Fibroblast of skin of right quadriceps (primary cell): ENCODE measurements at regions not wholly inside any gene's neighbourhood (a gene's known extent, or its start where the extent isn't known, plus 50 kb on each side); places are given as distances from the start of the nearest gene placed in this dataset.
"Not testable (repeated sequence)": the region's sequence is repeated elsewhere in the genome, so short reads cannot be mapped to it uniquely, and the experiment has no call there.

ENCODE experiments used
- DNase-seq: peaks from one replicate; pipeline ENCODE4 v3.0.0-alpha.2; 2013

DNA sequence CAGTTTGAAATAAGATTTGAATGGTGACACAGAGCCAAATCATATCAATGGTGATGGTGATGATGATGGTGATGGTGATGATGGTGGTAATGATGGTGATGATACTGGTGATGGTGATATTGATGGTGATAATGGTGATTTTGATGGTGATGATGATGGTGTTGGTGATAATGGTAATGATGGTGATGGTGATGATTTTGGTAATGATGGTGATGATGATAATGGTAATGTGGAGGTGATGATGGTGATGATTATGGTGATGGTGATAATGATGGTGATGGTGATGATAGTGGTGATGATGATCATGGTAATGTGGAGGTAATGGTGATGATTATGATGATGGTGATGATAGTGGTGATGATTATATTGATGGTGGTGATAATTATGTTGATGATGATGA lies 311.9 kb upstream of the SFSWAP start:
- DNase-seq = no peak

DNA sequence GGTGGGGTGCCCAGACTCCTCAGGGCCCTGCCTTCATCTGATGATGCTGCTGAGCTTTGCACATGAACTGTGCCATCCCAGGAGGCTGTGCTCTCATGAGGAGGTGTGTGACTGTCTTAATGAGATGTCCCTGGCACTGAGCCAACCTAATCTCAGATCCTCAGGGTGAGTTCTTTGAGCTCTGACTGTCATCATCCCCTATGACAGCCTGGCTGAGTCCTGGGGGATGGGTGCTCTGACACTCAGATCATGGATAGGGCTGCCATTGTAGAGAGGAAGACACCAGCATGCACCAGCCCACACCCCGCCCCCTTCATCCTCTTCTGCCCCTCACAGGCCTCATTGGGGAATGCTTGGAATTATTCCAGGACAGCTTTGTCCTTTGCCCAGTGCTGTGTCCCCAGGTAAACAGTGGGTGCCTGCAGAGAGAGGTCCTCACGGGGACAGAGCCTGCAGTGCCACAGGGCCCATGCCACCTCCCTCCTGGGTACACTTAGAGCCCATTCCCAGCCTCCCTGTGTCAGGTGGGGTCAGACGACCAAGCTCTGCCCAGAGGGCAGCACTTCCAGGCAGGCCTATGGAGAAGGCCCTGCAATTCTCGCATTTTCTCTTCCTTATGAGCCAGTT lies 310.1 kb upstream of the SFSWAP start:
- DNase-seq = not testable (repeated sequence)

DNA sequence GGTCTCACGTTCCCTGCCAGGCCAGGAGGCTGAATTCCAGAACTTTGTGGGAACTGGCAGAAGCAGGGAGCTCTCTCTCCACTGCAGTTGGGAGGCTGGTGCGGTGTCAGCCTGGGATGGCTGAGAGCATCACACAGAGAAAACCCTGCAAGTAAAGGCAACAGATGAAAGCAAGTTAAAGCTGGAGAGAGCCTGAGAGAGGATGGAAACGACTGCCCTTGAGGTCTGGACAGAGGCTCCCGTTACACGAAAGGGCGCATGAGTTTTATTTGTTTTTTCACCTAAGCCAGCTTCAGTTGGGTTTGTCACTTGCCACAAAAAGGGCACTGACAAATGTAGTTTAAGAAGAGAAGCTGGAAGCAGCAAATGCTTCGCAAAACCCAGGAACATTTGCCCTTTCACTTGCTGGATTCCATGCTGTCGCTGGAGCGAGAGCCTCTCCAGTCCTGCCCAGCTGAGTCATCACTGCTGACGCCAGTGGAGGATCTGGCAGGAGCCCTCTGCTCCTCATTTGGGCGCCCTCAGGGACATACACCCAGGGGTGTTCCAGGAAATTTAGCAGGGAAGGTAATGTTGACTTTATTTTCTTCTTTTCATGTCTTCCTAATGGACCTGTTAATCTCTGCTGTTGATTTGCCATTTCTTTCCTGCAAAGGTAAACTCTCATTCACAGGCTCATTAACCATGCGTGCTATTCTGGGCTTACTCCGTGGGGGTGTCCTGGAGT lies 308.8 kb upstream of the SFSWAP start:
- DNase-seq = not testable (repeated sequence)

DNA sequence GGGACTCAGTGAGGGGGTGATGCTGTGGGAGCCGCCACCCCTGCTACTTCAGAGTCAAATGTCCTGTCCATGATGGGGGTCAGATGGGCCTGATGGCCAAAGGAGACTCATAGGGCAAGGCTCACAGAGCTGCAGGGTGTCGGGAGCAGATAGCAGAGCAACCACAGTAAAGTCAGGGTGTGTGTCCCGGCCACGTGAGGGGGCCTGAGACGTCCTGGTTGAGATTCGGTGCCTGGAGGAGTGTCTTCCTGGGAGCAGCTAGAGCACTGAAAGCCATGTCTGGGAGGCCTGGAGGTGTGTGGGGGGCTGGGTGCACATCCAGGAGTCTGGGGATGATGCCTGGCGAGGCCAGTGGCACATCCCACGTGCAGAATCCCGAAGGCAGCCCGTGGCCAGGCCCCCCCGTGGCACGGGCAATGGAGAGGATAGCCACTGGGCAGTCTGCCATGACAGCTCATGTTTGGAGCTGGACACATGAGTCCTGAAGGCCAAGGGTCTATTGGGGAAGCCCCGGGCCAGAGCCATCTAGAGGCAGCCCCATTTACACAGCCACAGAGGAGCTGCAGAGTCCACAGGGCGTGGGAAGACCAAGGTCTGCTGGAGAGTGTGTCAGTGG lies 308.0 kb upstream of the SFSWAP start:
- no peak for DNase-seq

DNA sequence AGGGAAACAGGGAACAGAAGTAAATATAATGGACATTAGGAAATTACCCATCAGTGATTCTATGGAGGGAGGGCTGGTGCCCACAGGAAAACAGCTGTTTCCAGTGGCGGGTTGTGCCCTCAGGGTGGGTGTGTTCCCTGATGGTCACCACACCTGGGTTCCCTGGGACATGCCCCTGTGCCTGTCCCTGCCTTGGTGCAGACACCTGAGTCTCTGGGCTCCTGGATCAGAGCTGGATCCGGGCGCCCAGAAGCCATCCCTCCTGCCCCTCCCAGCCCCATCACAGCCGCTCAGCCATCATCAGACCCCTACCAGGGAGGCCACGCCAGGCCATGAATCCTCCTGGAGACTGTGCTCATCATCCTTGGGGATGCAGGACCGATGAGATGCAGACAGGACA lies 307.2 kb upstream of the SFSWAP start:
- no peak for DNase-seq

DNA sequence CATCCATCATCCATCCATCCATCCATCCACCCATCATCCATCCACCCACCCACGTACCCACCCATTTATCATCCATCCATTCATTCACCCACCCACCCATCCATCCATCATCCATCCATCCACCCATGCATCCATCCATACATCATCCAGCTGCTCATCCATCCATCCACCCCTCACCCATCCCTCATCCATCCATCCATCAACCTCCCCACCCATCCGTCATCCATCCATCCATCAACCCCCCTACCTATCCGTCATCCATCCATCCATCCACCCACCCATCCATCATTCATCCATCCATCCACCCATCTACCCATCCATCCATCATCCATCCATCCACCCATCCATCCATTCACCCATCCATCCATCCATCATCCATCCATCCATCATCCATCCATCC lies 306.2 kb upstream of the SFSWAP start:
- DNase-seq = no peak

DNA sequence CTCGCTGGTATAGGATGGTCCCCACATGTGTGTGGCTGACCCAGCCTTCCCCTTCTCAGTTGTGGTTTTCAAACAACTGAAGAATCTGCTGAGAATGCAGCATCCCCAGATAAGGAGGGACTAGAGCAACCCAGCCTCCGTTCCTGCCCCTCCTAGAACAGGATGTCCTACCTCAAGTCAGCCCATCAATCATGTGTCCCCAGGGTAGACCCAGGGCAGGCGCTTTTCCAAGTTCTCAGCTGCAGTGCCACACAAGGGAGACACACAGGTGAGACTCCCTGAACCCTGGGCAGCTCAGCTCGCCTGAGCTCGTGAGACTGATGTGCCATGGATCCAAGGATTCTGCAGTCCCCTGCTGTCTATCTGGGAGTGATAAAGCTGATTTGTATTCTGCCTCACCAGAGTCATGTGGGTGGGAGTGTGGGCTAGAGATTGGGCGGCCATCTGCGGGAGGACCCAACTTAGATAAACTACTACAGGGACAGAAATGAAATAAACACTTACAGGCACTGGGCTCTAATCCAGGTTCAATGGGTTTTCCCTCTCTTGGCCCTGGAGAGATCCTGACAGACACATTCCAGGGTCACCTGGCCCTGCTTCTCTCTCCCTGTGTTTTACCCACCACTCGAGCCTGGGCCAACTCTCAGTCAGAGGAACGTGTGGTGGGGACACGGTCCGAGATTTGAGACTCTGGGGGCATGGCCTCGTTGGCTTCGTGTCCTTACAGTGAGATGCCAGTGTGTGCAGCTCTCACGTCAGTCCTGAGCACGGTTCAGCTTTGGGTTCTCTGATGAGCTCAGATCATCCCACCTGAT lies 303.5 kb upstream of the SFSWAP start:
- no peak for DNase-seq

DNA sequence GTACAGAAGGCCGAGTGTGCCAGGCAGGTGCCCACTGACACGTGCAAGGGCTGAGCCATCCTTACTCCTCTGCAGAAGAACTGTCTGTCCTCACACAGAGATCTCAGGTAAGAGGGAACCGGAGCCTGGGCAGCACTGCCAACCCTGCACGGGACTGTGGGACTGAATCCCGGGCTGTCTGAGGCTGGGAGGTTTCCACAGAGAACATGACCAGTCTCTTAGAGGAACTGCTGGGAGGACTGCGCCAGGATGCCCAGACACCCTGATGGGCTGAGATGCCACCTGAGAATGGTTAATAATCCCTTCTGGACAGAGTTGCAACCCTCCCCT lies 302.9 kb upstream of the SFSWAP start:
- DNase-seq = no peak

DNA sequence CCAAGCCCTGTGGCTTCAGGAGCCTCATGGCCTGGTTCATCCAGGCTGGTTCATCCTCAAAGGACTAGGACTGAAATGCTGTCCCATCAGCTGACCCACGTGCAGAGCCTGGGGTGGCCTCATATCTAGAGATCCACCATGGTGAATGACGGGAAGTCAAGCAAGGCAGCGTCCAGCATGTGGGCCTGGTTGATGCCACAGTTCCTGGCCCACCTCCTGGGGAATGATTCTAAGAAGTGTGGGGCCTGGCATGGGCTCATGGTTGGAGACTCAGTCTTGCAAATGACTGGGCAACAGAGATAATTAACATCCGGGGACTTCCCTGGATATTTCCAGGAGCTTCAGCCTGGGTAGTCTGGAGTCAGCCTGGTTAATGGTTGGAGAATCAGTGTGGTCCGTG lies 302.4 kb upstream of the SFSWAP start:
- DNase-seq = no peak

DNA sequence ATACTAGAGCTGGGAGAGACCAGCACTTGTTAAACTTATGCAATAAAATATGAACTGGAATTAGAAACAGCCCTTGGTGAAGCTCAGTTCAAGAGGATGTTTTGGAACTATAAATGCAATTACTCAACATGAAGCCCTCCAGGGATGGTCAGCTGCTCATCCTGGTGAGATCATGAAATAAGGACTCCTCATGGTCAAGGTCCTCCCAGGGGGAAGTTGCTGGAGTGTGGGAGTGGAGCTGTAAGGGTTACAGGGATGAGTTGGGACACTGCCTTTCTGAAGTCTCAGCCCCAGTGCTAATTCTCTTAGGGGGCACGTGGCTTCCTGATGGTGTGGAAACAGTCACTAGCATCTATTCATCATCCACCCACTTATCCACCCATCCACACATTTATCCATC lies 301.7 kb upstream of the SFSWAP start:
- DNase-seq = no peak

DNA sequence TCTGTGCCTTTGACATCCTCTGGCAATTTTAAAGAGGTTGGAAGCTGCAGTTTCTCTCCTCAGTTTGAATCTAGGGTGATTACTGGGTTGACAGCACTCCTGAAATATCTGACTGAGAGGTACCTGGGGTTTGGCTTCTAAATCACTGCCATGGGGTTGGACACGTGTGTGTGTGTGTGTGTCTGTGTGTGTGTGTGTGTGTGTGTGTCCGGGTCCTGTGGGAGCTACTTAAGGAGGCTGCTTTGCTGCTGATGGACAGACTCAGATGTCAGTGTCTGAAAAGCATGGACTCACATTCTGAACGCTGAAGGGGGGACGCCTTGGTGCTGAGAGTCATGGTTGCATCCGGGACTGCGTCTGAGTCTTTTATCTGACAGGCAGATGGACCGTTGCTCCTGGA lies 299.1 kb upstream of the SFSWAP start:
- DNase-seq = not testable (repeated sequence)

DNA sequence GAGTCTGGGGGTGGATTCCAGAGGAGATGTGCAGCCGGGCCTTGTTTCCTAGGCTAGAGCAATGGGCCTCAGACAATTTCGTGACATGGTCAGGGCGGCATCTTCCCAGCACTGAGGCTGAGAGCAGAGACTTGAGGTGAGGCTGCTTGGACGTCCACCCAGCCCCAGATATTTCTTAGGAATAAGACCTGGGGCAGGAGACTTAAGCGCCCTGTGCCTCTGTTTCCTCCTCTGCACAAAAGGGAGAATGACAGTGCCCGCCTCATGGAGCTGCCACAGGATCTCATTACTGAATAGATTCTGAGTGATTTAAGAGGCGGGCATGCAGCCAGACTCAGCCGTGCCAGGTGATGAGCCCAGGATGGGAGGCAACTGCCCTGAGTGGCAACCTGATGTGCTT lies 297.9 kb upstream of the SFSWAP start:
- DNase-seq = no peak

DNA sequence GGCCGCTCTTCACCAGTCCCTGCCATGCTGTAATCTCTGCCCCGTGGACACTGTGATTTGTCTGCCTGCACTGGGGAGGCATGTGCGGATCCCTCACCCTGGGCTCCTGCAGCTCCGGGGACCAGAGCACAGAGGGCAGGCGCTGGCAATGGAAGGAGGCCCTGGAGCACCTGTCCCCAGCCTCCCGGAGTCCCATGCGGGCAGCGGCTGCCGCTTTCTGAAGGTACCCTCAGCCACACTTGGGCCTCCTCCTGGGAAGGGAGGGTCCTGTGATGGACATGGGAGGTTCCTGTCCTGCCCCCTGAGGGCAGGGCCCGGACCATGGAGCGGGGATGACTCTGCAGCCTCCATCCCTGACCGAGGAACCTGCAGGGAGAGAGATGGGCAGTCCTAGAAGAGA lies 297.4 kb upstream of the SFSWAP start:
- DNase-seq = no peak

DNA sequence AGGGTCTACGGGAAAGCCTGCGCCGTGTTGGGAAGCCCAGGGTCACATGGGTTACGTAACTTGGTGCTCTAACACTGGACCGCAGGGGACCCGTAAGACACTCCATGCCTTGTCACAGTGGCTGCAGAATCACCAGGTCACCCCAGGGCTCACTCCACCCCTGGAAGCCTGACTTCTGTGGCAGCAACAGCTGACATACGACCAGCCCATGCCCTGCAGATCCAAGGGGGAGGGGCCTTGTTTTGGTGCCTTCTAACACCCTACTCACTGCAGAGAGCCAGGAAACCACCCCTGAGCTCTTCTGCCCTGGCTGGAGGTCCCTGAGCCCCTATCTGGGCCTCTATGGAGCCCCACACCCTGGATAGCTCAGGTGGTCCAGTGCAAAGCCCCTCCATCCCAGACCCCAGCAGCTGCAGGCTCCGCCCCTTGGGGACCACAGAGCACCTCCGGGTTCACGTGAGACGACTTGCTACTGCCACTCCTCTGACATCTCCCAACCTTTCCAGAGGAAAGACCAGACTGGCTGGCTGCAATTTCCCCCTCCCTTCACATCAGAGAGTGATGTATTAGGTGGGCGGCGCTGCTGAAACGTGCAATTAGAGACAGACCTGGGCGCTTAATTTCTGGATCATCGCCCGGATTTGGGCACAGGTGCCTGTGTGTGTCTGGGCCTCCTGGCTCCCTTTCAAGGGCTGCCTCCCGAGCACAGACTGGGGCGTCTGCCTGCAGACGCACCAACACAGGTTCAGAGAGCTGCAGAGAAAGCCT lies 296.6 kb upstream of the SFSWAP start:
- DNase-seq = not testable (repeated sequence)

DNA sequence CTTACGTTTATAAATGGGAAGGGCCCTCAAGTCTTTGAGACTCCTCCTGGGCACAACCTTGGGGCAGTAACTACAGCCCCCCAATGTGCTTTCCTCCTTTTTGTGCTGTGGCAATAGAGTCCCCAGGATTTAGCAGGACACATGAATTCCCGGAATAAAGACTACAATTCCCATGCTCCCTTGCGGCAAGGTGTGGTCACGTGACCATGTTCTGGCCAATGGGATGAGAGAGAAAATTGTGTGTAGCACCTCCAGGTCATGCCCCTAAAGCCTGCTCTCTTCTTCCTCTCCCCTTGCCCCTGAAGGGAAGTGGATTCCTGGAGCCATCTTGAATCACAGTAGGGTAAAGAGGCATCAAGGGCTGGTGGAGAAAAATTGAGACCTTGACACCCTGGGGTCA lies 295.1 kb upstream of the SFSWAP start:
- no peak for DNase-seq

DNA sequence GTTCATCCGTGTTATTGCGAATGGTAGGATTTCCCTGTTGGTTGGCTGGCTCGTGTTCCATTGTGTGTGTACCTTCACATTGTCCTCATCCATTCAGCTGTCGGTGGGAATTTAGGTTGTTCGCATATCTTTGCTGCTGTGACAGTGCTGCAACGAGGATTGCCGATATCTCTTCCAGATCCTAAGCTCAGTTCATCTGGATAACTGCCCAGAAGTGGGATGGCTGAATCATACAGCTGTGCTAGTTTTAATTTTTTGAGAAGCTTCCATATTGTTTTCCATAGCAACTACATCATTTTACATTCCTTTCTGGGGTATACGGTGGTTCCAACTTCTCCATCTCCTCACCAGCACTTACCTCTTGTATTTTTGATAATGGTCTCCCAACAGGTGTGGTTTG lies 292.8 kb upstream of the SFSWAP start:
- DNase-seq = no peak

DNA sequence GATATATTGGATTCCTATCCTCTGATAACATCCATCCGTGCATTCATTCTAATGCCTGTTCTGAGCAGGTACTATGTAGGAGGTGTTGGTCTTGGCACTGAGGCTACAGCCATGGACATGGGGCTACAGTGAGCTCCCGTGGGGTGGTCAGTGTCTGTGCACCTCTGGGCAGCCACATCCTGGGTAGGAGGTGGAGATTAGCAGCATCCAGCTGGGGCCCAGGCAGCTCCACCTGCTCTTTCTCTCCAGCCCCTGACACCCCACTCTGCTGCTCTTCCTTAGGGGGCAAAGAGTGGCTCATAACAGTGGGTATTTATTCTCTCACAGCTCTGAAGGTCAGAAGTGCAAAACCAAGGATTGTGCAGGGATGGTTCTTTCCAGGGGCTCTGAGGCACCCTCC lies 292.0 kb upstream of the SFSWAP start:
- DNase-seq = no peak

DNA sequence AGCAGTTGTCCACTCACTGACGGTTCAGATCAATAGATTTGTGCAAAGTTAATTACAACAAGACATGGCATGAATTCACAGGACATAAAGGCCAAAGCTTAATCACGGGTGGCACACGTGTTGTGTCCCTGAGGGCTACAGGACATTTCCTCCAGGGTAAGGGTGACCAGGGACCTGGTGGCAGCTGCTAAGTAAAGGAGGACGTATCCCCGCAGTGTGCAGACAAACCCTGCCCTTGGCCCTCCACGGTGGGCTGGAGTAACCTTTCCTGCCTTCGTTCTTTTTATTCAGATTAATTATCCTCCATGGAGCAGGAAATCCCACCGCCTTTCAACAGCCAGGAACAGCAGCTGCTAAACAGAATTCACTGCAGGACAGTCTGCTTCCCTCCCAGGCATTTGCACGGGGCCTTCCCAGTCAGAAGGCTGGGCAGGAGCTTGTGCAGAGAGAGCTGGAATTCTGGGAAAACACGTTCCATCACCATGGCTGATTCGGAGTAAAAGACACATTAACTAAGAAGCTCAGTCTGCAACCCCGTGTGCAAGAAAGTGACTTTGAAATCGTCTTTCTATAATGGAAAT lies 289.9 kb upstream of the SFSWAP start:
- no peak for DNase-seq

DNA sequence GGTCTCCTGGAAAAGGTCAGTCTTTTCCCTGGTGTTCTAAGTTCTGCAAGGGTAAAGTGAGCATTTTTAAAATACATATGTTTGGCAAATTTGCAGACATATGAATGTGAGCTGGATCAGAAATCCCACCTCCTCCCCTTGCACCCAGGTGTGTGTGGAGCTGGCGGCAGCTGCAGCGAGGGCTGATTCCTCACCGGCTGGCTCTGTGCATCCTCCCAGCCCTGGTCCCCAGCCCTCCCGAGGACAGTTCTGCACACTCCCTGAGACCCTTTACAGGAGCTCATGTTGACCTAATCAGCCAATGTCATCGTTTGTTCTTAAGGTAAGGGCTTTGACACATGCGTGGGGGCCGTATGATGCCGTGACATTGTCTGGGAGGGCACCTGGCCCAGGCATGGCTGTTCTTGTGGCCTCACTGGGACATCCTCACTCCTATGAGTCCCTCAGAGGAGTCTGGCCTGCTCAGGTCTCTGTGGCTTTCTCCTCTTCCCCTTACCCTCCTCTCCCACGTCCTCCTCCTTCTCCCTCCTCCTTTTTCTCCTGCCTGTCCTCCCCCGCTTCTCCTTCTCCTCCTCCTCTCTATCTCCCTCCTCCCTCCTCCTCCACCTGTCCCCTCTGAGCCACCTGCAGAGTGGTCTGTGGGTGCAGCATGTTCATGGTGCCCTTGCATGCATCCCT lies 289.2 kb upstream of the SFSWAP start:
- no peak for DNase-seq

DNA sequence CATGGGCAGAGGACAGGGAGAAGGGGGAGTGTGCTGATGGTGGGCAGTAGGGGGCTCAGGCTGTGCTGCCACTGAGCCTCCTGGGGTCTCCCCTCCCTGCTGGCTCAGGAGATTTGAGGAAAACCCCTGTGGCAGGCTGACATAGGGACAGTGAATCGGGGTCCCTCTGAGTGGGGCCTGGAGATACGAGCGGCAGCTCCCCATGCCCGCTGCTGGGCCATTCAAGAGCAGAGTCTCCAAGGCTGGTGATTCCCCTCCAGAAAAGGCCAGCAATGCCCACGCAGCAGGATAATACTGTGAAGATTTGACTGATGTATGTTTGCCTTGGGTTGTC lies 288.7 kb upstream of the SFSWAP start:
- no peak for DNase-seq

DNA sequence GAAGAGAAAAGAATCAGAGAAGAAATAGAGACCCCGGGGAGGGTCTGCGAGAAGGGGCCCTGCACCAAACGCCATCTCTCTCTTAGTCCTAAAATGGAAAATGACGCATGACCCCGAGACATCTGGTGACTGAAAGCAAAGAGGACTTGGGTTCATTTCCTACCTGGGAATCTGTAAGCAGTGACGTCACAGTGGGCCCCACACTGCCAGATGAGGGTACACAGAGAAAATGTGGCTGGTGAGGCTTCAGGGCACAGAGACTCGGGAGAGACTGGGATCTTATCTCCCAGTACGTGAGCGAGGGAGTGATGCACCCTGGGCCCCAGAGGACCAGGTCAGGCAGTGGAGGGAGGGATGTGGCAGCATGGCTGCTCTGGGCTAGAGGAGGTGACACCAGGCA lies 288.1 kb upstream of the SFSWAP start:
- no peak for DNase-seq

DNA sequence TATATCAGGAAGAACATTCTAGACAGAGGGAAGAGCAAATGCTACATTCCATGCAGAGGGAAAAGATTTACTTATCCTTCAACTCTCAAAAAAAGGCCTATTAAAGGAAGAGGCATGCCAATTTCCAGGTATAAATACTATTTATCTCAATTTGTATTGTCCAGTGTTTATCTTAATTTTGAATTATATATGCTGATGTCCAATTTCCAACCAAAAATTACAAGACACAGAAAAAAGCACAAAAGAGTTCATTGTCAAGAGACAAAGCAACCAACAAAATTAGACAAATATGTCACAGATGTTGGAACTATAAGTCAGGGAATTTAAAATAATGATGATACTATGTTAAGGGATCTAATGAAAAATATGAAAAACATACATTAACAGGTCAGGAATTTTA lies 286.6 kb upstream of the SFSWAP start:
- no peak for DNase-seq
